CD4-positive, alpha-beta T cell (primary cell): ENCODE measurements at regions not wholly inside any gene's neighbourhood (a gene's known extent, or its start where the extent isn't known, plus 50 kb on each side); places are given as distances from the start of the nearest gene placed in this dataset.

ENCODE experiments used
- ATAC-seq: fragments of 200-7000 bp; cut with Tn5 transposase; one replicate; pipeline ENCODE4 v1.10.0; 2022; ENCODE audit warnings: mild to moderate bottlenecking; ENCODE audit not compliant: poor library complexity
- CTCF ChIA-PET: fragments of 350-600 bp; sonication (Branson Sonifier 250); formaldehyde crosslinking; loops from one replicate; lab custom pipeline; 2021; ENCODE audit warnings: antibody characterized with exemption, inconsistent platforms; lab: Charles Lee
- POLR2A ChIA-PET: fragments of 350-600 bp; sonication (Branson Sonifier 250); formaldehyde crosslinking; loops from one replicate; lab custom pipeline; 2021; ENCODE audit warnings: antibody characterized with exemption, inconsistent platforms; lab: Charles Lee
- DNase-seq, 14 experiments: peaks; one replicate each; pipeline ENCODE4 v3.0.0-alpha.2; 2013 to 2020; ENCODE audit warnings: mixed read lengths in 2 of 14
- H3K27ac ChIP-seq, 2 donors: one replicate each; pipeline versions ENCODE4 v1.5.1 to v1.7.0; 2013; ENCODE audit warnings: low read length in 2 of 2, low read depth in 1 of 2, mild to moderate bottlenecking in 1 of 2
- H3K27me3 ChIP-seq, 2 experiments: 1 replicate in 1 of 2; 2 replicates in 1 of 2; pipeline versions ENCODE4 v1.6.1 to v1.7.0; 2013; ENCODE audit warnings: low read length in 2 of 2, control low read depth in 1 of 2, mild to moderate bottlenecking in 1 of 2, moderate library complexity in 1 of 2; ENCODE audit not compliant: insufficient read depth in 2 of 2, control insufficient read depth in 1 of 2
- H3K36me3 ChIP-seq: one replicate; pipeline ENCODE4 v1.6.1; 2013; ENCODE audit warnings: low read length, control low read depth; ENCODE audit not compliant: insufficient read depth
- H3K4me1 ChIP-seq: one replicate; pipeline ENCODE4 v1.6.1; 2013; ENCODE audit warnings: low read length, control low read depth; ENCODE audit not compliant: insufficient read depth
- H3K4me3 ChIP-seq: one replicate; pipeline ENCODE4 v1.5.1; 2013; ENCODE audit warnings: mild to moderate bottlenecking, low read length, moderate library complexity
- H3K9me3 ChIP-seq, 2 experiments: 1 replicate in 1 of 2; 2 replicates in 1 of 2; pipeline versions ENCODE4 v1.6.1 to v1.7.0; 2013; ENCODE audit warnings: low read length in 2 of 2, mild to moderate bottlenecking in 2 of 2, control low read depth in 1 of 2, moderate library complexity in 1 of 2; ENCODE audit not compliant: control insufficient read depth in 1 of 2, insufficient read depth in 1 of 2
- H3K27ac Mint-ChIP-seq: one replicate; pipeline ENCODE4 v1.8.0; 2020; ENCODE audit warnings: mixed read lengths
- H3K27me3 Mint-ChIP-seq: one replicate; pipeline ENCODE4 v1.8.0; 2021; ENCODE audit warnings: mixed read lengths
- H3K36me3 Mint-ChIP-seq: one replicate; pipeline ENCODE4 v1.8.0; 2021; ENCODE audit warnings: low read depth, mixed read lengths
- H3K4me1 Mint-ChIP-seq: one replicate; pipeline ENCODE4 v1.8.0; 2021; ENCODE audit warnings: low read depth, mixed read lengths
- H3K4me3 Mint-ChIP-seq: one replicate; pipeline ENCODE4 v1.8.0; 2020; ENCODE audit warnings: mild to moderate bottlenecking, mixed read lengths
- H3K9me3 Mint-ChIP-seq: one replicate; pipeline ENCODE4 v1.8.0; 2020; ENCODE audit warnings: mixed read lengths
- intact Hi-C, 2 experiments: fragments of 100-400 bp; cut with DNase I in 1 of 2; cut with micrococcal nuclease in 1 of 2; formaldehyde crosslinking; loops; one replicate each; pipeline versions ENCODE4 v1.15.1 to v1.9.0; 2023 to 2025; cut with DNase I, micrococcal nuclease
- TF ChIP-seq, protein P1 (sequence below): fragments of 200-600 bp; IDR thresholded peaks from one replicate; pipeline ENCODE4 v1.8.0; 2022; ENCODE audit warnings: antibody characterized with exemption, mild to moderate bottlenecking

DNA sequence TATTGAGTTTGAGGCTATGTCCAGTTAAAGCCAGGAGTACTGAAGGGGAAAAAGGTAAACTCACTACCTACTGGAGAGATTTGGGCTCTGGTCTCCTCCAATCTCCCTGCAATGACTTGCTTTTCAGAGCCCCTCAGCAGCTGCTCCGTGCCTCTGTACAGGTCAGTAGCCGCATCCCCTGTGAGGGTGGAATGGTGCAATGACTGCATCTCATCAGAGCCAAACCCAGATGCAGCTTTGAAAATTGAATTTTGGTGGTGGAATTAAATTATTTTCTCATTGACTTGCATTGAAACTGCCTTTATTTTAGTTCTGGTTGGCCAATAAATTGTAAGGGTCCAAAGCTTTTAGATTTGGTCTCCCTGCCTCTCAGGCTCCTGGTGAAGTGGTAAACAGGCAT lies 166.7 kb downstream of the DLL1 start:
- Mint-ChIP-seq H3K36me3 (no peaks in the 10 kb centered on the region), H3K4me1 (no peaks in the 10 kb centered on the region), H3K9me3 (peaks cover 13% of the 10 kb centered on the region), H3K4me3 (no peak overlapping the region), H3K27ac (no peak overlapping the region), H3K27me3 (no peaks in the 10 kb centered on the region)
- DNase-seq, result no peak
- H3K27ac ChIP-seq, result no peak overlapping the region
- no peak overlapping the region for H3K4me3 ChIP-seq
- intact Hi-C loops, result no loop called here
- peaks cover 4 to 25% of the 10 kb centered on the region in 2 experiments for H3K9me3 ChIP-seq
- TF ChIP-seq, protein P1, sequence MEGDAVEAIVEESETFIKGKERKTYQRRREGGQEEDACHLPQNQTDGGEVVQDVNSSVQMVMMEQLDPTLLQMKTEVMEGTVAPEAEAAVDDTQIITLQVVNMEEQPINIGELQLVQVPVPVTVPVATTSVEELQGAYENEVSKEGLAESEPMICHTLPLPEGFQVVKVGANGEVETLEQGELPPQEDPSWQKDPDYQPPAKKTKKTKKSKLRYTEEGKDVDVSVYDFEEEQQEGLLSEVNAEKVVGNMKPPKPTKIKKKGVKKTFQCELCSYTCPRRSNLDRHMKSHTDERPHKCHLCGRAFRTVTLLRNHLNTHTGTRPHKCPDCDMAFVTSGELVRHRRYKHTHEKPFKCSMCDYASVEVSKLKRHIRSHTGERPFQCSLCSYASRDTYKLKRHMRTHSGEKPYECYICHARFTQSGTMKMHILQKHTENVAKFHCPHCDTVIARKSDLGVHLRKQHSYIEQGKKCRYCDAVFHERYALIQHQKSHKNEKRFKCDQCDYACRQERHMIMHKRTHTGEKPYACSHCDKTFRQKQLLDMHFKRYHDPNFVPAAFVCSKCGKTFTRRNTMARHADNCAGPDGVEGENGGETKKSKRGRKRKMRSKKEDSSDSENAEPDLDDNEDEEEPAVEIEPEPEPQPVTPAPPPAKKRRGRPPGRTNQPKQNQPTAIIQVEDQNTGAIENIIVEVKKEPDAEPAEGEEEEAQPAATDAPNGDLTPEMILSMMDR, result no peak
- ChIA-PET POLR2A (no interaction called here), CTCF (no interaction called here)
- H3K27me3 ChIP-seq, result peaks cover 0 to 3% of the 10 kb centered on the region in 2 experiments
- H3K36me3 ChIP-seq, result no peaks in the 10 kb centered on the region
- no peaks in the 10 kb centered on the region for H3K4me1 ChIP-seq
- ATAC-seq, result no peak

GRCh38 chr6:170122651-170123050 lies 168.2 kb downstream of the DLL1 start:
- Mint-ChIP-seq H3K36me3 (no peaks in the 10 kb centered on the region), H3K4me1 (no peaks in the 10 kb centered on the region), H3K9me3 (peaks cover 13% of the 10 kb centered on the region), H3K27me3 (no peaks in the 10 kb centered on the region), H3K27ac (no peak overlapping the region), H3K4me3 (no peak overlapping the region)
- no peaks in the 10 kb centered on the region for H3K4me1 ChIP-seq
- H3K27ac ChIP-seq, result no peak overlapping the region
- peaks cover 5 to 26% of the 10 kb centered on the region in 2 experiments for H3K9me3 ChIP-seq
- ATAC-seq (no peak), DNase-seq (no peak)
- no peak overlapping the region for H3K4me3 ChIP-seq
- intact Hi-C loops, result no loop called here
- H3K27me3 ChIP-seq, result peaks cover 0 to 3% of the 10 kb centered on the region in 2 experiments
- H3K36me3 ChIP-seq, result no peaks in the 10 kb centered on the region
- ChIA-PET POLR2A (no interaction called here), CTCF (no interaction called here)
- TF ChIP-seq, protein P1, result no peak

DNA sequence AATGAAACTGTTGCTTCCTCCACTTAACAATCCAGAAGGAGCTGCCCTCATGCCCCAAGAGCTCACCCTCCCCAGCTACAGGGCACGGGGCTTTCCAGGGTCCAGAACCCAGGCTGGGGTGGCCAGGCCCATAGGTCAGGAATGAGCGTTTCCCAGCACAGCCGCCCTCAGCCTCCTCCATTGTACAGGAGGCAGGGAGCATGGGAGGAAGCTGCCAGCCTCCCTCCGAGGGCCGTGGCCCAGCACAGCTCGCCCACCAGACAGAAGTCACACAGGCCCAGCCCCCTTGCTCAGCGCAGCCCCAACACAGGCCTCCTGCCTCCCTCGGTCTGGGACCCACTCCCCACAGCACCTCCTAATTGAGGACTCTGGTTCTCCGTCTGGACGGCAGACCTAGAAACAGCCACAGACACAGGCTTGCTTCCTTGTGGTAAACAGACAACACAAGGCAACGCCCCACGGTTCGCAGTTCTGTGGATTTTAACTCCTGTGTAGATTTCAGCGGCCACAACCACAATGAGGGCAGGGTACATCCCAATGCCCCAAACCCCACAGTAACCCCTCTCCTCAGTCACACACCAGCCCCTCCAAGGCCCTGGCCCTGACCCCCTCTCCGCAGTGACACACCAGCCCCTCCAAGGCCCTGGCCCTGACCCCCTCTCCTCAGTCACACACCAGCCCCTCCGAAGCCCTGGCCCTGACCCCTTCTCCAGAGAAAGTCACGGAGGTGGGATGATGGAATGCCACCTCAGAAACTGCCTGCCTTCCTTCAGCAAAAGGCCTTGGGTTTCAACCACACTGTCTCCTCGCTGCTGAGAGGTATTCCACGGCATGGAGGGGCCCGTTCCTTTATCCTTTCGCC lies 173.5 kb downstream of the DLL1 start:
- CTCF ChIA-PET, result no interaction called here
- Histone ChIP-seq H3K9me3 (peaks cover 14 to 26% of the 10 kb centered on the region in 2 experiments), H3K27me3 (no peaks in the 10 kb centered on the region), H3K27ac (no peak overlapping the region), H3K36me3 (no peaks in the 10 kb centered on the region), H3K4me3 (no peak overlapping the region), H3K4me1 (no peaks in the 10 kb centered on the region)
- no peaks in the 10 kb centered on the region for H3K36me3 Mint-ChIP-seq
- H3K4me1 Mint-ChIP-seq, result no peaks in the 10 kb centered on the region
- no peak overlapping the region for H3K4me3 Mint-ChIP-seq
- no peak for ATAC-seq
- H3K27me3 Mint-ChIP-seq, result no peaks in the 10 kb centered on the region
- intact Hi-C loops, result no loop called here
- TF ChIP-seq, protein P1, result no peak
- POLR2A ChIA-PET, result no interaction called here
- no peak overlapping the region for H3K27ac Mint-ChIP-seq
- H3K9me3 Mint-ChIP-seq, result peaks cover 13% of the 10 kb centered on the region
- DNase-seq, result no peak
